ENCODE measurements at regions not wholly inside any gene's neighbourhood (a gene's known extent, or its start where the extent isn't known, plus 50 kb on each side); places are given as distances from the start of the nearest gene placed in this dataset.

DNA sequence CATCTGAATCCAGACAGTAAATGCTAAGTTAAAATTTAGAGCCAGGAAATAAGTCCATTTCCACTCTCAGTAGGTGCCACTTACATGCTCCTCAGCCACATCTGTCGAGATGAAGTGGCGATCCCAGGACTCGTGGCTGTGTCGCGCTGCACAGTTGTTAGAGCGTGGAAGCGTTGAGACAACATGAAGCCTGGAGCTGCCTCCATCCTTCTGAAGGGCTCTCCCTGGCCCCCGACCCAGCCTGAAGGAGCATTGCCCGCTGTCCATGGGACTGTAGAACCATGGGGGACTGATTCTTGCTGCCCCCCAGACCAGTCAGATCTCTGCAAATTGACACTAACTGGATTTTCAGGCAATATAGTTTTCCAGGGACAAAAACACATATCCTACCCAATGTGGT lies 58.9 kb downstream of the IRX1 start:
- Mint-ChIP-seq H3K4me3 (no peak overlapping the region), H3K27ac (ENCODE audit: unreplicated experiment) (no peak overlapping the region), H3K27me3 (ENCODE audit: low read depth) (peaks cover 3% of the 10 kb centered on the region), H3K36me3 (ENCODE audit: low read depth) (no peaks in the 10 kb centered on the region), H3K4me1 (peaks cover 6% of the 10 kb centered on the region), H3K9me3 (no peaks in the 10 kb centered on the region)
- TF ChIP-seq, protein P1, sequence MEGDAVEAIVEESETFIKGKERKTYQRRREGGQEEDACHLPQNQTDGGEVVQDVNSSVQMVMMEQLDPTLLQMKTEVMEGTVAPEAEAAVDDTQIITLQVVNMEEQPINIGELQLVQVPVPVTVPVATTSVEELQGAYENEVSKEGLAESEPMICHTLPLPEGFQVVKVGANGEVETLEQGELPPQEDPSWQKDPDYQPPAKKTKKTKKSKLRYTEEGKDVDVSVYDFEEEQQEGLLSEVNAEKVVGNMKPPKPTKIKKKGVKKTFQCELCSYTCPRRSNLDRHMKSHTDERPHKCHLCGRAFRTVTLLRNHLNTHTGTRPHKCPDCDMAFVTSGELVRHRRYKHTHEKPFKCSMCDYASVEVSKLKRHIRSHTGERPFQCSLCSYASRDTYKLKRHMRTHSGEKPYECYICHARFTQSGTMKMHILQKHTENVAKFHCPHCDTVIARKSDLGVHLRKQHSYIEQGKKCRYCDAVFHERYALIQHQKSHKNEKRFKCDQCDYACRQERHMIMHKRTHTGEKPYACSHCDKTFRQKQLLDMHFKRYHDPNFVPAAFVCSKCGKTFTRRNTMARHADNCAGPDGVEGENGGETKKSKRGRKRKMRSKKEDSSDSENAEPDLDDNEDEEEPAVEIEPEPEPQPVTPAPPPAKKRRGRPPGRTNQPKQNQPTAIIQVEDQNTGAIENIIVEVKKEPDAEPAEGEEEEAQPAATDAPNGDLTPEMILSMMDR (conservative IDR thresholded peaks at IDR 0.05) = no peak
- DNase-seq (ENCODE audit: low read depth, low spot score) = no peak

DNA sequence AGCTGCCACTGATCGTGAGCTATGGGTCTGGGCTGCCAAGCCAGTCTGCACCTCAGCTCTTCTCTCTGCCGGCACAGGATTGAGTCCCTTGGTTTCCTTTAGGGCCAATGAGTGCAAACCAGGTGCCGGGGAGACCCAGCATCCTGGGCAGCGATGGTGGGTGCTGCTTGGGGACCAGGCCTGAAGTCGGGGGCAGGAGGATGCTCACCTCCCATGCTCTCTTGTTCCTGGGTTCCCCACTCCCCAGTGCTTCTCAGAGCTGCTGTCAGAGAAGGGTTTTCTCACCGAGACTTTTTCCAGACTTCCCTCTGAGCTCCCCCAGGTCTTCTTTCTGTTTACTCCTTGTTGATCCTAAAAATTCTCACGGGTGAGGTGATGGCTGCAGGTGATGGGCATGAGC lies 61.2 kb downstream of the IRX1 start:
- H3K27ac Mint-ChIP-seq (ENCODE audit: unreplicated experiment) = no peak overlapping the region
- DNase-seq (ENCODE audit: low read depth, low spot score) = no peak
- H3K4me1 Mint-ChIP-seq = no peaks in the 10 kb centered on the region
- no peaks in the 10 kb centered on the region for H3K36me3 Mint-ChIP-seq (ENCODE audit: low read depth)
- H3K27me3 Mint-ChIP-seq (ENCODE audit: low read depth) = peaks cover 3% of the 10 kb centered on the region
- TF ChIP-seq, protein P1 (conservative IDR thresholded peaks at IDR 0.05) = no peak
- no peaks in the 10 kb centered on the region for H3K9me3 Mint-ChIP-seq
- no peak overlapping the region for H3K4me3 Mint-ChIP-seq

DNA sequence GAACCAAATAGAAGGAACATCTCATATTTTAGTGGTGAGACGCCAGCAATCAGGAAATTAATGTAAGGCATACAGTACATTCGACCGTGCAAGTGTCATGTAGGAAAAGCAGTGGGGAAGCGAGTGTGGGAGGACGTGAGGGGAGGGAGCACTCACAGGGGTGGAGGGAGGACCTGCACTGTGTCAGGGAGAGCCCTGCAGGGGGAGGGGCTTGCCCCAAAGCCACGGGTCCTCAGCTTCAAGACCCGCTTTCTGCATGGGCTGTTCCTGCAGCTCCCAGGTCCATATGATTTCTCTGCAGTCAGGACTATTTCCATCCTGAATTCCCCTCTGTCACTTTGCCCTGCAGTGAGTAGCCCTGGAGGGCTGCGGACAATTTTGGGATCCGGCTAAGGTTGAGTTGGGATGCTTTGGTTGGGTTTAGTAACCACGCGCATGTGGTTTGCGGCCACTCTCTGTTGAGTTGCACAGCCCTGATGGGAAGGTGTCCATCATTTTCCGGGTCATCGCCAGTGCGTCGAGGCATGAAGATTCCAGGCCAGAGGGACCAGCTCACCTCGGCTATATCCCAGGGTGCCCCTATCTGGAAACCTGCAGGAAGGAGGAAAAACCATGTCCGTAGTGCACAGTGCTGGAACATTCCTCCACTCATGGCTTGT lies 61.9 kb downstream of the IRX1 start:
- no peaks in the 10 kb centered on the region for H3K4me1 Mint-ChIP-seq
- H3K4me3 Mint-ChIP-seq = no peak overlapping the region

DNA sequence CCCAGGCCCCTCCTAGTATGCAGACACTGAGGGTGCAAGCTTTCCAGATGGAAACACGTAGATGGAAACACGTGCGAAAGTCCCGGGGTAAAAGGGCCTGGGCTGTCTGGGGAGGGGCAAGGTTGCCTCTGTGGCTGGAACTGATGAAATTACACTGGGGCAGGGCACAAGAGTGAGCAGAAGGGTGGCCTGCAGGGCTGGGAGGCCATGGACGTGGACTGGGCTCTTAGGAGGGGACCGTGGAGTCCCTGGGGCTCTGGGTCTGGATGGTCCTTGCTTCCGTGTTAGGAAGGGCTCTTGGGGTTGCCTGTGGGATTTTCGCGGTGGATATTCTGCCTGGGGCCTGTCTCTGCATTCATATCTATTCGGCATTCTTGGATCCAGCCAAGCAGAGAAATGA lies 63.3 kb downstream of the IRX1 start:
- no peaks in the 10 kb centered on the region for H3K9me3 Mint-ChIP-seq
- no peak overlapping the region for H3K4me3 Mint-ChIP-seq
- DNase-seq (ENCODE audit: low read depth, low spot score) = no peak
- H3K27me3 Mint-ChIP-seq (ENCODE audit: low read depth) = peaks cover 3% of the 10 kb centered on the region
- no peaks in the 10 kb centered on the region for H3K36me3 Mint-ChIP-seq (ENCODE audit: low read depth)
- H3K27ac Mint-ChIP-seq (ENCODE audit: unreplicated experiment) = no peak overlapping the region
- TF ChIP-seq, protein P1 (conservative IDR thresholded peaks at IDR 0.05) = no peak
- no peaks in the 10 kb centered on the region for H3K4me1 Mint-ChIP-seq

More for the DNA sequence above, 61.9 kb downstream of the IRX1 start:
- no peak overlapping the region for H3K27ac Mint-ChIP-seq (ENCODE audit: unreplicated experiment)
- TF ChIP-seq, protein P1 (conservative IDR thresholded peaks at IDR 0.05) = no peak
- no peaks in the 10 kb centered on the region for H3K36me3 Mint-ChIP-seq (ENCODE audit: low read depth)
- peaks cover 3% of the 10 kb centered on the region for H3K27me3 Mint-ChIP-seq (ENCODE audit: low read depth)
- DNase-seq (ENCODE audit: low read depth, low spot score) = no peak
- no peaks in the 10 kb centered on the region for H3K9me3 Mint-ChIP-seq

DNA sequence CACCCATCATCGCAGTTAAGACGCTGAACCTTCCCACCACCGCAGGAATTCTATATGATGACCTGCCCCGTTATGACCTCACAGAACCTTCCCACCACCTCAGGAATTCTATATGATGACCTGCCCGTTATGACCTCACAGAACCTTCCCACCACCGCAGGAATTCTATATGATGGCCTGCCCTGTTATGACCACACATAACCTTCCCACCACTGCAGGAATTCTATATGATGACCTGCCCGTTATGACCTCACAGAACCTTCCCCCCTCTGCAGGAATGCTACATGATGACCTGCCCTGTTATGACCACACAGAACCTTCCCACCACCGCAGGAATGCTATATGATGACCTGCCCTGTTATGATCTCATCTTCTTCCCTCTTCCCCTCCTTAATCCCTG lies 64.3 kb downstream of the IRX1 start:
- Mint-ChIP-seq H3K36me3 (ENCODE audit: low read depth) (no peaks in the 10 kb centered on the region), H3K27me3 (ENCODE audit: low read depth) (peaks cover 3% of the 10 kb centered on the region), H3K27ac (ENCODE audit: unreplicated experiment) (no peak overlapping the region), H3K9me3 (no peaks in the 10 kb centered on the region), H3K4me1 (no peaks in the 10 kb centered on the region), H3K4me3 (no peak overlapping the region)
- DNase-seq (ENCODE audit: low read depth, low spot score) = no peak
- TF ChIP-seq, protein P1 (conservative IDR thresholded peaks at IDR 0.05) = no peak

All from neural crest cell (in vitro differentiated cells).